ENCODE measurements at regions not wholly inside any gene's neighbourhood (a gene's known extent, or its start where the extent isn't known, plus 50 kb on each side); places are given as distances from the start of the nearest gene placed in this dataset.

DNA sequence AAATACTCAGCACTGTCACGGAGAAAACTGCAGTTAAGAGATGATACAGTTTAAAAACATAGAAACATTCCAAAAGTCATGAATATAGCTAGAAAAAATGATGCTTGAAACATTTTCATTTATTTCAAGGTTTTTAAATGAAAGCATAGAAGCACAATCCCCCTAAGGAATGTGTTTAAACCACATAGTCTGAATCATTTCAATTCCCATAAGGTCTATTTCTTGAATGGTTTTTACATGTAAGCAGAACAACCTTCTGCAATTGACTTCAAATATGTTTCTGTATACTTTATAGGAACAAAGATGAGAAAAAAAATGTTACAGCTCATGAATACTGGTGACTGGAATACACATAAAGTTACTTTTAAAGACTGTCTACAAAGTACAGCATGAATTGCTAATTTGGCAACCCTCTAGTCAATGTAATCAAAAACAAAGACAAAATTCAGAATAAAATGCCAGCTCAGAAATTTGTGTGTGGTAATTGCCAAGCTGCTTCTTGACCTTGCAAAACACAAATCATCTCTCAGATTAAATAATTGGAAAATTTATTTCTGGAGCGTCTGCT is 886.4 kb upstream of the ADGRL3 start:
- no peak for TF ChIP-seq SPI1 (IDR thresholded peaks at IDR 0.05; ENCODE audit: borderline replicate concordance, insufficient read depth, low read depth, low read length)
- no peak for TF ChIP-seq GABPA (IDR thresholded peaks at IDR 0.05; ENCODE audit: low read depth)
- no peak for TF ChIP-seq CTCF (IDR thresholded peaks at IDR 0.05 in 2 of 3, conservative IDR thresholded peaks at IDR 0.05 in 1 of 3; ENCODE audit: control insufficient read depth in 2 of 3, extremely low read depth in 1 of 3, insufficient read depth in 1 of 3, low read depth in 3 of 3, low read length in 3 of 3)
- TF ChIP-seq SREBF2 (IDR thresholded peaks at IDR 0.05; ENCODE audit: low read length), result no peak
- TF ChIP-seq ETV6 (conservative IDR thresholded peaks at IDR 0.05 in 1 of 2, IDR thresholded peaks at IDR 0.05 in 1 of 2; ENCODE audit: borderline replicate concordance in 1 of 2, low read depth in 1 of 2), result no peak
- TF ChIP-seq SP1 (IDR thresholded peaks at IDR 0.05; ENCODE audit: low read depth, low read length), result no peak

Data from GM12878 (cell line).